Hepatocyte (in vitro differentiated cells): ENCODE measurements at regions not wholly inside any gene's neighbourhood (a gene's known extent, or its start where the extent isn't known, plus 50 kb on each side); places are given as distances from the start of the nearest gene placed in this dataset.

ENCODE experiments used
- DNase-seq: peaks from one replicate; pipeline ENCODE4 v3.0.0-alpha.2; 2016; ENCODE audit warnings: low spot score
- H2AFZ ChIP-seq: fragments of 200-600 bp; sonication (generic); 2 replicates; pipeline ENCODE4 v1.6.0; 2016; ENCODE audit warnings: antibody characterized with exemption, mild to moderate bottlenecking
- H3K27ac ChIP-seq: fragments of 200-600 bp; sonication (generic); 2 replicates; pipeline ENCODE4 v1.5.1; 2016; ENCODE audit warnings: mild to moderate bottlenecking
- H3K27me3 ChIP-seq: fragments of 200-600 bp; sonication (generic); 2 replicates; pipeline ENCODE4 v1.6.1; 2016
- H3K36me3 ChIP-seq: fragments of 200-600 bp; sonication (generic); replicated peaks from 2 replicates; pipeline ENCODE4 v1.5.1; 2016; ENCODE audit warnings: low read depth; ENCODE audit not compliant: insufficient read depth
- H3K4me1 ChIP-seq: fragments of 200-600 bp; sonication (generic); 2 replicates; pipeline ENCODE4 v1.5.1; 2016; ENCODE audit warnings: mild to moderate bottlenecking, moderate library complexity; ENCODE audit not compliant: insufficient read depth
- H3K4me2 ChIP-seq: fragments of 200-600 bp; sonication (generic); 2 replicates; pipeline ENCODE4 v1.6.0; 2016
- H3K4me3 ChIP-seq: fragments of 200-600 bp; sonication (generic); 2 replicates; pipeline ENCODE4 v1.5.1; 2016; ENCODE audit warnings: mild to moderate bottlenecking
- H3K79me2 ChIP-seq: fragments of 200-600 bp; sonication (generic); 2 replicates; pipeline ENCODE4 v1.6.0; 2017; ENCODE audit warnings: mild to moderate bottlenecking
- H3K9me2 ChIP-seq: fragments of 200-600 bp; sonication (generic); replicated peaks from 2 replicates; pipeline ENCODE4 v1.6.0; 2017; ENCODE audit warnings: mild to moderate bottlenecking; ENCODE audit not compliant: insufficient read depth
- H3K9me3 ChIP-seq: fragments of 200-600 bp; sonication (generic); 2 replicates; pipeline ENCODE4 v1.5.1; 2016; ENCODE audit warnings: low read depth, mild to moderate bottlenecking
- H4K20me1 ChIP-seq: fragments of 200-600 bp; sonication (generic); 2 replicates; pipeline ENCODE4 v1.6.0; 2016; ENCODE audit warnings: mild to moderate bottlenecking; ENCODE audit not compliant: insufficient read depth, poor library complexity, severe bottlenecking
- EZH2 ChIP-seq: fragments of 200-600 bp; sonication (generic); IDR thresholded peaks from 2 replicates; pipeline ENCODE4 v1.6.1; 2016; ENCODE audit warnings: antibody characterized with exemption, mild to moderate bottlenecking, borderline replicate concordance
- EZH2phosphoT487 ChIP-seq: fragments of 200-600 bp; sonication (generic); IDR thresholded peaks from one replicate; pipeline ENCODE4 v1.6.1; 2018; ENCODE audit warnings: antibody characterized with exemption, mild to moderate bottlenecking, low read depth, moderate library complexity; ENCODE audit not compliant: unreplicated experiment, severe bottlenecking
- whole genome bisulfite sequencing: methylation state at CpG from one replicate; pipeline ENCODE4 v1.1.6; 2016; ENCODE audit warnings: low lambda C conversion rate; ENCODE audit errors: missing lambda C conversion rate; 5-methylcytosine and 5-hydroxymethylcytosine counted together
- TF ChIP-seq, protein P1 (sequence below): fragments of 200-600 bp; sonication (generic); IDR thresholded peaks from 2 replicates; pipeline ENCODE4 v1.5.1; 2016; ENCODE audit warnings: antibody characterized with exemption, mild to moderate bottlenecking; ENCODE audit not compliant: poor library complexity

GRCh38 chr1:38579056-38579455, 280.5 kb downstream of the RRAGC start:
- Histone ChIP-seq H3K27me3 (peaks cover 61% of the 10 kb centered on the region), H3K27ac (no peak overlapping the region), H3K4me2 (peak overlapping the region; percentile 89), H2AFZ (no peak overlapping the region), H3K4me1 (peaks cover 4% of the 10 kb centered on the region), H3K9me2 (no peaks in the 10 kb centered on the region), H4K20me1 (no peaks in the 10 kb centered on the region), H3K9me3 (no peaks in the 10 kb centered on the region), H3K79me2 (no peaks in the 10 kb centered on the region), H3K36me3 (no peaks in the 10 kb centered on the region), H3K4me3 (no peak overlapping the region)
- WGBS: 86% methylated on average over 5 of the region's 5 CpGs
- no peak for DNase-seq
- TF ChIP-seq EZH2 (no peak), EZH2phosphoT487 (no peak)
- TF ChIP-seq, protein P1, sequence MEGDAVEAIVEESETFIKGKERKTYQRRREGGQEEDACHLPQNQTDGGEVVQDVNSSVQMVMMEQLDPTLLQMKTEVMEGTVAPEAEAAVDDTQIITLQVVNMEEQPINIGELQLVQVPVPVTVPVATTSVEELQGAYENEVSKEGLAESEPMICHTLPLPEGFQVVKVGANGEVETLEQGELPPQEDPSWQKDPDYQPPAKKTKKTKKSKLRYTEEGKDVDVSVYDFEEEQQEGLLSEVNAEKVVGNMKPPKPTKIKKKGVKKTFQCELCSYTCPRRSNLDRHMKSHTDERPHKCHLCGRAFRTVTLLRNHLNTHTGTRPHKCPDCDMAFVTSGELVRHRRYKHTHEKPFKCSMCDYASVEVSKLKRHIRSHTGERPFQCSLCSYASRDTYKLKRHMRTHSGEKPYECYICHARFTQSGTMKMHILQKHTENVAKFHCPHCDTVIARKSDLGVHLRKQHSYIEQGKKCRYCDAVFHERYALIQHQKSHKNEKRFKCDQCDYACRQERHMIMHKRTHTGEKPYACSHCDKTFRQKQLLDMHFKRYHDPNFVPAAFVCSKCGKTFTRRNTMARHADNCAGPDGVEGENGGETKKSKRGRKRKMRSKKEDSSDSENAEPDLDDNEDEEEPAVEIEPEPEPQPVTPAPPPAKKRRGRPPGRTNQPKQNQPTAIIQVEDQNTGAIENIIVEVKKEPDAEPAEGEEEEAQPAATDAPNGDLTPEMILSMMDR: no peak

- Histone ChIP-seq H3K27ac (no peak overlapping the region), H3K4me1 (peaks cover 4% of the 10 kb centered on the region), H3K4me3 (peak overlapping the region; percentile 31), H2AFZ (peak overlapping the region; percentile 66), H3K79me2 (no peaks in the 10 kb centered on the region), H3K9me3 (no peaks in the 10 kb centered on the region), H3K27me3 (peaks cover 68% of the 10 kb centered on the region), H3K36me3 (no peaks in the 10 kb centered on the region), H3K9me2 (no peaks in the 10 kb centered on the region), H3K4me2 (peak overlapping the region; percentile 89), H4K20me1 (no peaks in the 10 kb centered on the region)
- peak; percentile 17 for DNase-seq
- WGBS: 5% methylated on average over 34 of the region's 66 CpGs
- TF ChIP-seq, protein P1: no peak
- no peak for TF ChIP-seq EZH2phosphoT487
- TF ChIP-seq EZH2: no peak
Measured at GRCh38 chr1:38578271-38578951, 281.2 kb downstream of the RRAGC start.

DNA sequence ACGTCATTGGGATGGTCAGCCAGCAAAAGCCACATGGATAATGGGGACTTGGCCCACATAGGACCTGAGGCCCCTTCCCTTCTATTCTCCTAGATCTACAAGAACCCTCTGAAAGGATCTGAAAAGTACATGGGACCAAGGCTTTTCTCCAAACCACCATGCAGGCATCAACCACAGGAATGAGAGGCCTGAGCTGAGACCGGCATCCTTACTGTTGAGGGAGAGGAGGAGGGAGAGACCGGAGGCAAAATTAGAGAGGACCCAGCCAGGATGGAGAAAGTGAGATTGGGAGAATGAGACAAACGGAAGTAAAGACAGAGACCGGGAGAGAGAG, 281.7 kb downstream of the RRAGC start:
- WGBS: 23% methylated on average over 5 of the region's 5 CpGs
- no peaks in the 10 kb centered on the region for H3K9me3 ChIP-seq
- no peaks in the 10 kb centered on the region for H3K9me2 ChIP-seq
- no peak overlapping the region for H2AFZ ChIP-seq
- TF ChIP-seq, protein P1: no peak
- no peak for TF ChIP-seq EZH2phosphoT487
- no peaks in the 10 kb centered on the region for H3K79me2 ChIP-seq
- H3K27me3 ChIP-seq: peaks cover 71% of the 10 kb centered on the region
- no peak overlapping the region for H3K27ac ChIP-seq
- no peaks in the 10 kb centered on the region for H4K20me1 ChIP-seq
- no peak overlapping the region for H3K4me3 ChIP-seq
- H3K4me1 ChIP-seq: peaks cover 4% of the 10 kb centered on the region
- peak overlapping the region; percentile 89 for H3K4me2 ChIP-seq
- no peak for DNase-seq
- H3K36me3 ChIP-seq: no peaks in the 10 kb centered on the region
